Activated CD4-positive, alpha-beta T cell treated with anti-CD3 and anti-CD28 coated beads for 36 hours (primary cell): ENCODE measurements at regions not wholly inside any gene's neighbourhood (a gene's known extent, or its start where the extent isn't known, plus 50 kb on each side); places are given as distances from the start of the nearest gene placed in this dataset.
"Not testable (repeated sequence)": the region's sequence is repeated elsewhere in the genome, so short reads cannot be mapped to it uniquely, and the experiment has no call there.

Experiments
- ATAC-seq: fragments of 200-7000 bp; cut with Tn5 transposase; one replicate; pipeline ENCODE4 v1.10.0; 2021; ENCODE audit warnings: mild to moderate bottlenecking, moderate library complexity
- CTCF ChIA-PET: fragments of 350-600 bp; sonication (Branson Sonifier 250); formaldehyde crosslinking; loops from one replicate; lab custom pipeline; 2021; ENCODE audit warnings: antibody characterized with exemption; lab: Charles Lee
- POLR2A ChIA-PET: fragments of 350-600 bp; sonication (Branson Sonifier 250); formaldehyde crosslinking; loops from one replicate; lab custom pipeline; 2021; ENCODE audit warnings: antibody characterized with exemption, inconsistent platforms; lab: Charles Lee
- DNase-seq: peaks from one replicate; pipeline ENCODE4 v3.0.0-alpha.2; 2020
- H3K27ac Mint-ChIP-seq: one replicate; pipeline ENCODE4 v1.8.0; 2021; ENCODE audit warnings: mixed read lengths
- H3K27me3 Mint-ChIP-seq: one replicate; pipeline ENCODE4 v1.8.0; 2021; ENCODE audit warnings: mixed read lengths
- H3K36me3 Mint-ChIP-seq: one replicate; pipeline ENCODE4 v1.8.0; 2021; ENCODE audit warnings: low read depth, mixed read lengths
- H3K4me1 Mint-ChIP-seq: one replicate; pipeline ENCODE4 v1.8.0; 2021; ENCODE audit warnings: mixed read lengths
- H3K4me3 Mint-ChIP-seq: one replicate; pipeline ENCODE4 v1.8.0; 2021; ENCODE audit warnings: mild to moderate bottlenecking, moderate library complexity, mixed read lengths
- H3K9me3 Mint-ChIP-seq: one replicate; pipeline ENCODE4 v1.8.0; 2021; ENCODE audit warnings: low read depth, mixed read lengths
- intact Hi-C, 2 experiments: fragments of 100-400 bp; cut with DNase I in 1 of 2; cut with micrococcal nuclease in 1 of 2; formaldehyde crosslinking; loops; one replicate each; pipeline versions ENCODE4 v1.14.2 to v1.15.1; 2022 to 2024; cut with DNase I, micrococcal nuclease

DNA sequence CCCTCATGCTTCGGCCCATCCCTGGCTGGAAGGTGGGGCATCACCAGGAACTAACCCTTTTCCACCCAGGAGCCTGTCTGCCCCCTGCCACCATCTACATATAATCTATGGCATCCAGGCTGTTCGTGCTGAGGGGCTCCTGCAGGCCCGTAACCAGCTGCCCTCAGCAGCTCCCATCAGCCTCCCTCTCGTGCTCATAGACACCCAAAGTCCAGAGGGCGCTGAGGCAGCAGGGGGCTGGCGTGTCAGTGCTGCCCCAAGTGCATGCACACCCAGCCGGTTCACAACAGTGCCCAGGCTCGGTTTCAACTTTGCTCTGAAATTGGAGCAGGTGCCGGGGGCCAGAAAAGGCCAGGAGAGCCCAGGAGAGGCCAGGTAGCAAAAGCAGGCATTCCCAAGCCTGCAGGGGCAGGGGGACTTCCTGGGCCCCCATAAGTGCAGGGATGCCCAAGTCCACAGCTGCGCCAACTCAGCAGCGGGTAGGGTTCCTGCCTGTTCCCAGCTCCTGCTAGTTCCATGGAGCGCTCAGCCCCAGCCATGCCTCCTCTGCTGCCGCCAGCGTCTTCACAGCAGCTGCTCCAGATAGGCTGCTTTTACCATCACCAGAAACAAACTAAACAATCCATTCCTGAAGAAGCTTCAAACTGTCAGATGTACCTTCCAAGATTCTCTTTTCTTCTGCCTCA is 558.2 kb upstream of the GNPDA2 start:
- H3K27me3 Mint-ChIP-seq = no peaks in the 10 kb centered on the region
- no peaks in the 10 kb centered on the region for H3K4me1 Mint-ChIP-seq
- no peaks in the 10 kb centered on the region for H3K36me3 Mint-ChIP-seq
- no peak for ATAC-seq
- intact Hi-C loops = no loop called here
- POLR2A ChIA-PET = no interaction called here
- no peak overlapping the region for H3K27ac Mint-ChIP-seq
- no peak for DNase-seq
- peaks cover 10% of the 10 kb centered on the region for H3K9me3 Mint-ChIP-seq
- H3K4me3 Mint-ChIP-seq = no peak overlapping the region
- CTCF ChIA-PET = no interaction called here

DNA sequence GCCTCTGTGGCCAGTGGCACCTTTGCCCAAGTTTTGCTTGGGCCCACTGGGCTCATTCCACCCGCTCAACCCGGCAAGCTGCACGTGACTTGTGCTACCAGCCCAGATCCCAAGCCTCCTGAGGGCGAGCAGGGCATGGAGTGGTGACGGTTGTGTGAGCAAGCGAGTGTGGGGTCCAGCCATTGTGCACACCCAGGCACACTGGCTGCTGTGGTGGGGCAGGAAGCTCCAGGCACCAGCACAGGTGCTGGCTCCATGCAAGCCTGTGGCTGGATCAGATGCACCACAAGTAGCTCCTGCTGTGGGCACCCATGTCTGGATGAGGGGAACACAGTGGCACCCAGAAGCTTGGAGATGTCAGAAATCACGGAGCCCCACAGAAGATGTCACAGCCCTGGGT is 557.0 kb upstream of the GNPDA2 start:
- H3K36me3 Mint-ChIP-seq = no peaks in the 10 kb centered on the region
- ATAC-seq (no peak), DNase-seq (no peak)
- no peak overlapping the region for H3K4me3 Mint-ChIP-seq
- H3K27me3 Mint-ChIP-seq = no peaks in the 10 kb centered on the region
- intact Hi-C loops = no loop called here
- peaks cover 10% of the 10 kb centered on the region for H3K9me3 Mint-ChIP-seq
- POLR2A ChIA-PET = no interaction called here
- no peaks in the 10 kb centered on the region for H3K4me1 Mint-ChIP-seq
- CTCF ChIA-PET = no interaction called here
- H3K27ac Mint-ChIP-seq = no peak overlapping the region

DNA sequence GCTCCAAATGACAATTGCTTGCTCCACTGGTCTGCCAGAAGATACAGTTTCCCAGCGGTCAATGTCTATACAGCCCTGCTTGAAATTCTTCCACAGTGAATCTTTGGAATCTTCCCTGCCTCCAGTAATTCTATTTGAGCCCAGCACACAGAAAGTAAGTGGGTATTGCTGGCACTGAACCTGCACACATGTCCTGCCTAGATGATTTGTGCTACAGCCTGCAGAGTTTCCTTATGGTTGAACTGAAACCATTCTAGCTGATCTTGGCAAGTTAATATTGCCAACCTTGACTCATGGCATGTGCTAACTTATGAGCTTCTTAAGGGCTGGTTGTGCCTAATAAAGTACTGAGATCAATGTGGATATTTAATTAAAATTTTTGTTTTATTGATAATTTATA is 553.8 kb upstream of the GNPDA2 start:
- ChIA-PET CTCF (no interaction called here), POLR2A (no interaction called here)
- H3K36me3 Mint-ChIP-seq = no peaks in the 10 kb centered on the region
- no peaks in the 10 kb centered on the region for H3K27me3 Mint-ChIP-seq
- DNase-seq = no peak
- no peak overlapping the region for H3K4me3 Mint-ChIP-seq
- intact Hi-C loops = no loop called here
- H3K27ac Mint-ChIP-seq = no peak overlapping the region
- H3K9me3 Mint-ChIP-seq = peaks cover 2% of the 10 kb centered on the region
- no peak for ATAC-seq
- no peaks in the 10 kb centered on the region for H3K4me1 Mint-ChIP-seq

DNA sequence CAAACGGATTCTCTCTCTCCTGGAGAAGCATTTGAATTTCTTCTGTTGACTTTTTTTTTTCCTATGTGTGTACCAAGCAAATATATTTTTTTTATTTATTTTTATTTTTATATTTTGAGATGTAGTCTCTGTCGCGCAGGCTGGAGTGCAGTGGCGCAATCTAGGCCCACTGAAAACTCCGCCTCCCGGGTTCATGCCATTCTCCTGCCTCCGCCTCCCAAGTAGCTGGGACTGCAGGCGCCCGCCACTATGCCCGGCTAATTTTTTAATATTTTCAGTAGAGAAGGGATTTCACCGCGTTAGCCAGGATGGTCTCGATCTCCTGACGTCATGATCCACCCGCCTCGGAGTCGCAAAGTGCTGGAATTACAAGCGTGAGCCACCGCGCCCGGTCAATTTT is 549.5 kb upstream of the GNPDA2 start:
- H3K4me3 Mint-ChIP-seq = no peak overlapping the region
- H3K4me1 Mint-ChIP-seq = no peaks in the 10 kb centered on the region
- peaks cover 6% of the 10 kb centered on the region for H3K9me3 Mint-ChIP-seq

DNA sequence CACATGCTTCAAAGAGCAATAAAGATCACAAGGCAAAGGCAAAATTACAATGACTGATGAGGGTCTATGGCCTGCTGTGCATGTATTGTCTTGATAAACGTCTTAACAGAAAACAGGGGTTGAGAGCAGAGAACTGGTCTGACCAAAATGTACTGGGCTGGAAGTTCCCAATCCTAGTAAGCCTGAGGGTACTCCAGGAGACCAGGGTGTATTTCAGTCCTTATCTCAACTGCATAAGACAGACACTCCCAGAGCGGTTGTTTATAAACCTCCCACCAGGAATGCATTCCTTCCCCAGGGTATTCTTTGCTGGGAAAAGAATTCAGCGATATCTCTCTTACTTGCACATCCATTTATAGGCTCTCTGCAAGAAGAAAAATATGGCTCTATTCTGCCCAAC is 521.8 kb upstream of the GNPDA2 start:
- DNase-seq, H3K27me3 Mint-ChIP-seq, H3K36me3 Mint-ChIP-seq, POLR2A ChIA-PET, CTCF ChIA-PET, H3K4me3 Mint-ChIP-seq, H3K27ac Mint-ChIP-seq, intact Hi-C loops, H3K4me1 Mint-ChIP-seq, ATAC-seq: not testable (repeated sequence)
- peaks cover 11% of the 10 kb centered on the region for H3K9me3 Mint-ChIP-seq

More for the DNA sequence above, 549.5 kb upstream of the GNPDA2 start:
- H3K27me3 Mint-ChIP-seq = no peaks in the 10 kb centered on the region
- H3K36me3 Mint-ChIP-seq = no peaks in the 10 kb centered on the region
- DNase-seq (no peak), ATAC-seq (no peak)
- intact Hi-C loops = no loop called here
- POLR2A ChIA-PET = interaction anchor here (0.7 kb wide), 1 partner anchor 1707 kb away, joined by 8 read pairs; no protein-coding TSS in a partner anchor
- CTCF ChIA-PET = no interaction called here
- H3K27ac Mint-ChIP-seq = no peak overlapping the region

DNA sequence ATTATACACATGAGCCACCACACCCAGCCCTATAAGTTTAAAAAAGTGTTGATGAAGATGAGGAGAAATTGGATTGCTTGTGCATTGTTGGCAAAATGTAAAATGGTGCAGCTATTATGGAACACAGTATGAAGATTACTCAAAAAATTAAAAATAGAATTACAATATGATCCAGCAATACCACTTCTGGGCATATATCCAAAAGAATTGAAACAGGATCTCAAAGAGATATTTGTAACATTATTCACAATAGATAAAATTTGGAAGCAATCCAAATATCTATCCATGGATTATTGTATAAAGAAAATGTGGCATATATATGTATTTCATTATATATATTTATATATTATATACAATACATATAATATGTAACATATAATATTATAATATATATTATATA is 515.6 kb upstream of the GNPDA2 start:
- Mint-ChIP-seq H3K4me3 (no peak overlapping the region), H3K36me3 (no peaks in the 10 kb centered on the region), H3K4me1 (no peaks in the 10 kb centered on the region), H3K27ac (no peak overlapping the region), H3K27me3 (no peaks in the 10 kb centered on the region), H3K9me3 (peaks cover 5% of the 10 kb centered on the region)
- intact Hi-C loops = no loop called here
- ATAC-seq = no peak
- ChIA-PET CTCF (no interaction called here), POLR2A (no interaction called here)
- DNase-seq = no peak

DNA sequence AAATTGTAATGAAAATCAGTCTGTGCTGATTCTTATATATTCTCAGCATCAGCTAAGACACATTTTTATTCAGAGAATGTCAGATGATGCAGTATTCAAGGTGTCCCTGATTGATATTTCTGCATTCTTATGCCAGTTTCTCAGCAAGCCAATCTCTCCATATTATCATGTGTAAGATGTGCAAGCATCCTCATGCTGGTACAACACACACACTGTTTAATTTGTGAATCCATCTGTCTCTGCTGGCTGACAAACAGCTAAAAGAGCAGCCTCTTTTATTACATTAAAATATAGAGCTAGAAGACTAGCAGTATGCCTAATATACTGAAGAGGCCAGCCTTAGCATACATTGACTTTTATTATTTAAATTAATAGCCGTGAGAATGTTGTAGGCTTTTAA is 502.9 kb upstream of the GNPDA2 start:
- no peak overlapping the region for H3K27ac Mint-ChIP-seq
- ChIA-PET CTCF (interaction anchor here (0.6 kb wide), 1 partner anchor 1608 kb away, joined by 3 read pairs; no protein-coding TSS in a partner anchor), POLR2A (no interaction called here)
- DNase-seq = no peak
- intact Hi-C loops = no loop called here
- no peaks in the 10 kb centered on the region for H3K4me1 Mint-ChIP-seq
- no peaks in the 10 kb centered on the region for H3K27me3 Mint-ChIP-seq
- H3K4me3 Mint-ChIP-seq = no peak overlapping the region
- peaks cover 6% of the 10 kb centered on the region for H3K9me3 Mint-ChIP-seq
- H3K36me3 Mint-ChIP-seq = no peaks in the 10 kb centered on the region
- ATAC-seq = no peak

DNA sequence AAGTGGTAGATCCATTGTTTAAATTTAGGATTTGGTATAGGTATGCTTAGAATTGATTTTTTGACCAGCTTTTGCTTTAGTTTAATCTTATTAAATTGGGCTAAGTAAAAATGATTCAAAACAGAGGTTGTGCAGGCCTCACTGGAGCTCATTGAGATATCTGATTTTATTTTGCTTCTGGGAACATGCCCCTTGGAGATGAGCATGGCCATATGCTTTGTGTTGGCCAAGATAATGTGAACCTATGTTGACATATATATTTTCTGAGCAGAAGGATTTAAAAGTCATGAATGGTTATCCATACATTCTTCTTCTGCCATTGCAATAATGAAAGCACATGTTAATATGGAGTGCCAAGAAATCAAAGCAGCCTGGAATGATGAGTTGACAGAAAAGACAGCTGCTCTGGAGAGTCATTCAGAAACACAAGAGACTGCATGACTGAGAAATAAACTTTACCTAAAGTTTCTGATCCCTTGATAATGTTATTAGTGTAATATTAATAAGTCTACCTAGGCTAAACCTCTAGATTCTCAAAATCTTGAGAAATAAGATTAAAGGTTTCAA is 489.7 kb upstream of the GNPDA2 start:
- H3K27ac Mint-ChIP-seq = no peak overlapping the region
- intact Hi-C loops = no loop called here
- DNase-seq = no peak
- no peak for ATAC-seq
- no peak overlapping the region for H3K4me3 Mint-ChIP-seq
- H3K9me3 Mint-ChIP-seq = no peaks in the 10 kb centered on the region
- H3K27me3 Mint-ChIP-seq = no peaks in the 10 kb centered on the region
- ChIA-PET POLR2A (no interaction called here), CTCF (interaction anchor here (0.7 to 1.0 kb wide), 2 partner anchors 198 to 255 kb away, joined by 4 to 7 read pairs; no protein-coding TSS in a partner anchor)
- no peaks in the 10 kb centered on the region for H3K36me3 Mint-ChIP-seq
- no peaks in the 10 kb centered on the region for H3K4me1 Mint-ChIP-seq

DNA sequence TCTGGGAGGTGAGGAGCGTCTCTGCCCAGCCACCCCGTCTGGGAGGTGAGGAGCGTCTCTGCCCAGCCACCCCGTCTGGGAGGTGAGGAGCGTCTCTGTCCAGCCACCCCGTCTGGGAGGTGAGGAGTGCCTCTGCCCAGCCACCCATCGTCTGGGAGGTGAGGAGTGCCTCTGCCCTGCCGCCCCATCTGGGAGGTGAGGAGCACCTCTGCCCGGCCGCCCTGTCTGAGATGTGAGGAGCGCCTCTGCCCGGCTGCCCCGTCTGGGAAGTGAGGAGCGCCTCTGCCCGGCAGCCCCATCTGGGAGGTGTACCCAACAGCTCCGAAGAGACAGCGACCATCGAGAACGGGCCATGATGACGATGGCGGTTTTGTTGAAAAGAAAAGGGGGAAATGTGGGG is 482.1 kb upstream of the GNPDA2 start:
- H3K4me1 Mint-ChIP-seq, CTCF ChIA-PET, H3K36me3 Mint-ChIP-seq, H3K4me3 Mint-ChIP-seq, H3K27me3 Mint-ChIP-seq, DNase-seq, ATAC-seq, H3K9me3 Mint-ChIP-seq, H3K27ac Mint-ChIP-seq, intact Hi-C loops, POLR2A ChIA-PET: not testable (repeated sequence)

DNA sequence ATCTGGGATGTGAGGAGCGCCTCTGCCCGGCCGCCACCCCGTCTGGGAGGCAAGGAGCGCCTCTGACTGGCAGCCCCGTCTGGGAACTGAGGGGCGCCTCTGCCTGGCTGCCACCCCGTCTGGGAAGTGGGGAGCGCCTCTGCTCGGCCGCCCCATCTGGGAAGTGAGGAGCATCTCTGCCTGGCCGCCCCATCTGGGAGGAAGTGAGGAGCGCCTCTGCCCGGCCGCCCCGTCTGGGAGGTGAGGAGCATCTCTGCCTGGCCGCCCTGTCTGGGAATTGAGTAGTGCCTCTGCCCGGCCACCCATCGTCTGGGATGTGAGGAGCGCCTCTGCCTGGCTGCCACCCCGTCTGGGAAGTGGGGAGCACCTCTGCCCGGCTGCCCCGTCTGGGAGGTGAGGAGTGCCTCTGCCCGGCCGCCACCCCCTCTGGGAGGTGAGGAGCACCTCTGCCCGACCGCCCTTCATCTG is 481.5 kb upstream of the GNPDA2 start:
- H3K27me3 Mint-ChIP-seq, ATAC-seq: not testable (repeated sequence)

DNA sequence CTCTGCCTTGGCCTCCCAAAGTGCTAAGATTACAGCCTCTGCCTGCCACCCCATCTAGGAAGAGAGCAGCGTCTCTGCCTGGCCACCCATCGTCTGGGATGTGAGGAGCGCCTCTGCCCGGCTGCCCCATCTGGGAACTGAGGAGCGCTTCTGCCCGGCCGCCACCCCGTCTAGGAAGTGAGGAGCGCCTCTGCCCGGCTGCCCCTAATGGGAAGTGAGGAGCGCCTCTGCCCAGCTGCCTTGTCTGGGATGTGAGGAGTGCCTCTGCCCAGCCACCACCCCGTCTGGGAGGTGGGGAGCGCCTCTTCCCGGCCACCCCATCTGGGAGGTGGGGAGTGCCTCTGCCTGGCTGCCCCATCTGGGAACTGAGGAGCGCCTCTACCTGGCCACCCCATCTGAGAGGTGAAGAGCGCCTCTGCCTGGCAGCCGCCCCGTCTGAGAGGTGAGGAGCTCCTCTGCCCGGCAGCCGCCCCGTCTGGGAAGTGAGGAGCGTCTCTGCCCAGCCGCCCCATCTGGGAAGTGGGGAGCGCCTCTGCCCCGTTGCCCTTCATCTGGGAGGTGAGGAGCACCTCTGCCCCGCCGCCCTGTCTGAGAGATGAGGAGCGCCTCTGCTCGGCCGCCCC is 481.0 kb upstream of the GNPDA2 start:
- ATAC-seq, DNase-seq, H3K4me3 Mint-ChIP-seq, H3K4me1 Mint-ChIP-seq, intact Hi-C loops, H3K27me3 Mint-ChIP-seq, H3K36me3 Mint-ChIP-seq, POLR2A ChIA-PET, CTCF ChIA-PET, H3K27ac Mint-ChIP-seq, H3K9me3 Mint-ChIP-seq: not testable (repeated sequence)

More for the DNA sequence above, 481.5 kb upstream of the GNPDA2 start:
- H3K4me3 Mint-ChIP-seq, H3K4me1 Mint-ChIP-seq, POLR2A ChIA-PET, H3K27ac Mint-ChIP-seq, H3K9me3 Mint-ChIP-seq, H3K36me3 Mint-ChIP-seq, intact Hi-C loops, CTCF ChIA-PET, DNase-seq: not testable (repeated sequence)

DNA sequence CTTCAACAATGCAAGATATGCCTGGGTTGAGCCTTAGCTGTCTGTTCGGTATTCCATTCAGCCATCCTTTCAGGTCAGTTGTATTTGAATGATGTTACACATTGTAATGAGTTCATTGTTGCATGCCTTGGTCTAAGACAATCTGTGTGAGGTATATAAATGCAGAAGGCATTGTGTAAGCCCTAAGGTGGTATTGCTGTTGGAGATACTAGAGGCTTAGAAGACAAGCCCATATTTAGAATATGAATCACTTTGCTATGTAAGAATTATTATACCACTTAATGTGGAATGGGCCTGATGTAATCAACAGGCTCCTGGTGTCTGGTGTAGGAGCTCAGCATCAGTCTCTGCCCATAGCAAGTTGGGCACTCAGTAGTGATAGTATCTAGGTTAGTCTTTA is 473.4 kb upstream of the GNPDA2 start:
- no peaks in the 10 kb centered on the region for H3K9me3 Mint-ChIP-seq
- ChIA-PET CTCF (no interaction called here), POLR2A (interaction anchor here (0.6 kb wide), 1 partner anchor 20 kb away, joined by 3 read pairs; no protein-coding TSS in a partner anchor)
- H3K36me3 Mint-ChIP-seq = no peaks in the 10 kb centered on the region
- no peak overlapping the region for H3K4me3 Mint-ChIP-seq
- intact Hi-C loops = no loop called here
- ATAC-seq (no peak), DNase-seq (no peak)
- no peaks in the 10 kb centered on the region for H3K27me3 Mint-ChIP-seq
- no peak overlapping the region for H3K27ac Mint-ChIP-seq
- no peaks in the 10 kb centered on the region for H3K4me1 Mint-ChIP-seq
